Stimulated activated CD4-positive, alpha-beta T cell treated with anti-CD3 and anti-CD28 coated beads, Interleukin-1b, Interleukin-23, amount 100 ng/mL, for 4 hours (primary cell): ENCODE measurements at regions not wholly inside any gene's neighbourhood (a gene's known extent, or its start where the extent isn't known, plus 50 kb on each side); places are given as distances from the start of the nearest gene placed in this dataset.
"Not testable (repeated sequence)": the region's sequence is repeated elsewhere in the genome, so short reads cannot be mapped to it uniquely, and the experiment has no call there.

ENCODE experiments used
- DNase-seq, 2 donors: peaks; one replicate each; pipeline ENCODE4 v3.0.0-alpha.2; 2020; ENCODE audit warnings: low read depth in 2 of 2

- DNase-seq, result no peak
Measured at GRCh38 chr3:25151281-25151902, 276.7 kb upstream of the RARB start.

GRCh38 chr3:25151903-25152295 is 276.2 kb upstream of the RARB start:
- no peak for DNase-seq

GRCh38 chr3:25153136-25153535 is 274.9 kb upstream of the RARB start:
- DNase-seq, result no peak

GRCh38 chr3:25153561-25153960 is 274.5 kb upstream of the RARB start:
- DNase-seq, result no peak

- DNase-seq, result no peak
Measured at GRCh38 chr3:25155652-25156471, 272.2 kb upstream of the RARB start.

GRCh38 chr3:25156626-25157025 is 271.4 kb upstream of the RARB start:
- no peak for DNase-seq

GRCh38 chr3:25165306-25165705 is 262.8 kb upstream of the RARB start:
- DNase-seq, result no peak

- DNase-seq, result no peak
Measured at GRCh38 chr3:25166016-25166415, 262.0 kb upstream of the RARB start.

GRCh38 chr3:25169151-25169550 is 258.9 kb upstream of the RARB start:
- DNase-seq, result no peak

- DNase-seq, result no peak
Measured at GRCh38 chr3:25170021-25170420, 258.0 kb upstream of the RARB start.

GRCh38 chr3:25171118-25171807 is 256.8 kb upstream of the RARB start:
- no peak for DNase-seq

GRCh38 chr3:25171897-25172296 is 256.2 kb upstream of the RARB start:
- no peak for DNase-seq

GRCh38 chr3:25173606-25174005 is 254.5 kb upstream of the RARB start:
- no peak for DNase-seq

GRCh38 chr3:25174251-25174650 is 253.8 kb upstream of the RARB start:
- DNase-seq, result no peak

- DNase-seq, result no peak
Measured at GRCh38 chr3:25177041-25177440, 251.0 kb upstream of the RARB start.

- no peak for DNase-seq
Measured at GRCh38 chr3:25178672-25179071, 249.4 kb upstream of the RARB start.

- DNase-seq, result no peak
Measured at GRCh38 chr3:25181096-25181495, 247.0 kb upstream of the RARB start.

- no peak for DNase-seq
Measured at GRCh38 chr3:25182794-25183193, 245.3 kb upstream of the RARB start.

- no peak for DNase-seq
Measured at GRCh38 chr3:25184641-25185250, 243.3 kb upstream of the RARB start.

- DNase-seq, result no peak
Measured at GRCh38 chr3:25191673-25192072, 236.4 kb upstream of the RARB start.

GRCh38 chr3:25199567-25199966 is 228.5 kb upstream of the RARB start:
- DNase-seq, result not testable (repeated sequence)

GRCh38 chr3:25212736-25213135 is 215.3 kb upstream of the RARB start:
- no peak for DNase-seq
